ENCODE measurements at regions not wholly inside any gene's neighbourhood (a gene's known extent, or its start where the extent isn't known, plus 50 kb on each side); places are given as distances from the start of the nearest gene placed in this dataset.
"Not testable (repeated sequence)": the region's sequence is repeated elsewhere in the genome, so short reads cannot be mapped to it uniquely, and the experiment has no call there.

DNA sequence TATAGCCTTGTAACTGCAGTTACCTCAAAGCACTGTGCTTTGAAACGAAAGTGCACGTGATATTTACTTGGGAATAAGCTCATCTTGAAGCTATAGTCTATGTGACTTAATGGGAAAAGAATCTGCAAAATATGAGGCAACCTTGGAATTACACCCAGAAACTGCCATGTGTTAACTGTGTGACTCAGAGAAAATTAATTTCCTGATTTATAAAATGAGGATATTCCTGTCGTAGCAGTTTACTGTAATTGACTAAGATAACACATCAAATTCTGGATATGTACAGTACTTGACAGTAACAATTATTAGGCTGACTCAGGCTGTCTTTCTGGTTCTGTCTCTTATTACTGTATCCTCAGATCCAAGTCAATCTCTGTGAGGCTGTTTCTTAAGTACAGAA is 1079.9 kb upstream of the ACO1 start:
- no peak for DNase-seq (ENCODE audit: low read depth in 2 of 2)

GRCh38 chr9:31314241-31314640 is 1070.2 kb upstream of the ACO1 start:
- no peak for DNase-seq (ENCODE audit: low read depth in 2 of 2)

- no peak for DNase-seq (ENCODE audit: low read depth in 2 of 2)
Measured at GRCh38 chr9:31320494-31320893, 1063.9 kb upstream of the ACO1 start.

DNA sequence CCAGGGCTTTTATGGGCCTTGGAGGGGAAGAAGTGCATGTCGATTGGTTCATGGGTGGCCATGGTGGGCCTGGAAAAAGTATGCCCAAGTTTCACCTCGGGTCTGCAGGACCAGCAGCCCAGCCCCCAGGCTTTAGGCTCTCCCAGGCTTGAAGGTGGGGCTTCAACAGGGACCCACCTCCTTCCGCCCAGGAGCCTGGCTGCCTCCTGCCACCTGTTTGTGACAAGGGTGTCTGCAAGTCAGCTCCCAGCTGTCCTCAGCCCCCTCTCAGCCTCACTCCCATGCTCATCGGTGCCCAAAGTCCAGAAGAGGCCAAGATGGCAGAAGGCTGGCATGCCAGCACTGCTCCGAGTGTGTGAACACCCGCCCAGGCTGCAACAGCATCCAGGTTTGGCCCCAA is 1063.2 kb upstream of the ACO1 start:
- DNase-seq (ENCODE audit: low read depth in 2 of 2): no peak

- DNase-seq (ENCODE audit: low read depth in 2 of 2): no peak
Measured at GRCh38 chr9:31321686-31322085, 1062.8 kb upstream of the ACO1 start.

GRCh38 chr9:31323726-31324444 is 1060.6 kb upstream of the ACO1 start:
- DNase-seq (ENCODE audit: low read depth in 2 of 2): no peak

- DNase-seq (ENCODE audit: low read depth in 2 of 2): no peak
Measured at GRCh38 chr9:31325778-31326177, 1058.7 kb upstream of the ACO1 start.

- DNase-seq (ENCODE audit: low read depth in 2 of 2): not testable (repeated sequence)
Measured at GRCh38 chr9:31326883-31327282, 1057.6 kb upstream of the ACO1 start.

DNA sequence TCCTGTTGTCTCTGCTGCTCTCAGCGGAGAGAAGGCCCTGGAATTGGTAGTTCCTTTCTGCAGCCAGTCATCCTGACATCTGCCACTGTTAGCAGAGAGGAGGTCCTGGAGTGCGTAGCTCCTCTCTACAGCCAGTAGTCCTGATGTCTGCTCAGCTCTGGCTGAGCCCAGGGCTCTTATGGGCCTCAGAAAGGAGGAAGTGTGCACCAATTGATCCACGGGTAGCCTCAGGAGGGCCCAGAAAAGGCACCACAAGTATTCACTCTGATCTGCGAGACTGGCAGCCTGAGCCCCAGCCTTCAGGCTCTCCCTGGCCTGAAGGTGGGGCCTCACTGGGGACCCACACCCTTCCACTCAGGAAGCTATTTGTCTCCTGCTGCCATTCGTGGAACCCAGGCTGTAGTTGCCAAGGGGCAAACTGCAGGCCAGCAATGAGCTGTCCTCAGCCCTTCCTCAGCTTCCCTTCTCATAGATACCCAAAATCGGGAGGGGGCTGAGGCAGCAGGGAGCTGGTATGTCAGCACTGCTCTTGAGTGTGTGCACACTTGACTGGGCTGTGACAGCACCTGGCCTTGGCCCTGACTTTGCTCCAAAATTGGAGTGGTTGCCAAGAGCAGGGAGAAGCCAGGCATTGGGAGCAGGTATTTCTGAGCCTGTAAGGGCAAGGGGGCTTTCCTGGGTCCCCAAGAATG is 1049.5 kb upstream of the ACO1 start:
- no peak for DNase-seq (ENCODE audit: low read depth in 2 of 2)

DNA sequence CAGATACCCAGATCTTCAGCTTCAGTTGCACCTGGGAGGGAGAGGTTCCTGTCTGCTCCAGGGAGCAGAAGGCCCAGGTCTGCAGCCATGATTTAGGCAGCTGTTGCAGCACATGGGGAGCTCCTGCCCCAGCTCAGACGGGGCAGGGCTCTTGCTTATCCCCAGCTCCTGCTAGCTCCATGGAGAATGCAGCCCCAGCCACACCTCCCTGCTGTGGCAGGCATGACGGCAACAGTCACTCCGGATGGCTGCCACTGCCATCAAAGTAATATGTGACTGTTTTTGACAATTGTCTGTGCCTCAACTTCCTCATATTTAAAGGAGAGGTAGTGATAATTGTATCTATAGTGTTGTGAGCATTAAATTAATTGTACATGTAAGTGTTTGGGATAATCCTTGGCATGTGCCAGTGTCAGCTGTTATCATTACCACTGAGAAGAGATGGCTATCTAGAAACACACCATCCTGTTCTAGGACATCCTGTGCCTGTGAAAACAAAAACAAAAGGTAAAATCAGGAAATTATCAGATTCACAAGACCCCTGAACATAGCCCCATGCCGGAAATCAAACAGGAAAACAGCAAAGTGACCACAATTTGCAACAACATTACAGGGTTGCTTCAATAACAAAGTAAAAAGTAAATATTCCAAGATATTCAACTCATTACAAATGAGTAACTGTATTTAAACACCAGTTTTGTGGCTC is 1048.8 kb upstream of the ACO1 start:
- DNase-seq (ENCODE audit: low read depth in 2 of 2): no peak

GRCh38 chr9:31336386-31336785 is 1048.1 kb upstream of the ACO1 start:
- no peak for DNase-seq (ENCODE audit: low read depth in 2 of 2)

GRCh38 chr9:31336841-31337240 is 1047.6 kb upstream of the ACO1 start:
- no peak for DNase-seq (ENCODE audit: low read depth in 2 of 2)

DNA sequence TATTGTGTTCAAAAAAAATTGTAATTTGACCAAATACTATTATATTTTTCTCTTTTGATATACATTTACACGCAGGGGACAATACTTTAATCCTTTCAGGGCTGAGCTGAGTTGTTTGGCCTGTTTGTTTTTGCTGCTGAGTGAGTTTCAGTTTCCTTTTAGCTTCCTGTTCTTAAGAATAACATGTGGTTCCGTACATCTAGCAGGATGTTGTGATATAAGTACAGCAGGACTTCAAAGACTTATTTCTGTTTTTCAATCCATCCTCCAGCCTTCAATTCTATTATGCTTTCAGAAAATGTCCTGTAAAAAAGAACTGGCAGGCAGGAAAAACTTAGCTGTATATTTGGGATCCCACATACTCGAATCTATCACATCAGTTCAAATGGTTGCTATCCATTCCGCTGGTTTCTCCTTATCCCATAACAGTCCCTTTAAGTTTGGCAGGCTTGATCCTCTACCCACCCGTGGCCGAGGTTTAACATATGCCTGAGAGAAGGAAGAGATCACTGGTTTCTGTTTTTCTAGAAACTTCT is 1037.3 kb upstream of the ACO1 start:
- DNase-seq (ENCODE audit: low read depth in 2 of 2): no peak

GRCh38 chr9:31355159-31355882 is 1029.1 kb upstream of the ACO1 start:
- no peak for DNase-seq (ENCODE audit: low read depth in 2 of 2)

DNA sequence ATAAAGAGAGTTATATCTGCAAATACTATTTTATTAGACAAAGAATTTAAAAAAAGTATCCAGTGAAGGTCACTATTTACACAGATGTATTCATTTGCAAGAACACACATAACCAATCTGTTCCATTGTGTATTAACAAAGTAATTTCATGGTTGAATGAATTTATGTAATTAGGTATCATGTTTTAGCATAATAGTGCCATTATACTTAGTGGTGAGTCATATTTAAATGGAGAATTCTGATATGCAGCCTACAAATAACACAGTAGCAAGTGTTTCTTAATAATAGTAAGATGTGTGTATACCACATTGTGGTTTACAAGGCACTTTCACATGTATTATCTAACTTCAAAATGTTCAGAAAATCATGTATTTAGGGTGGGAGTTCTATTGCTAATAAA is 1028.5 kb upstream of the ACO1 start:
- DNase-seq (ENCODE audit: low read depth in 2 of 2): no peak

DNA sequence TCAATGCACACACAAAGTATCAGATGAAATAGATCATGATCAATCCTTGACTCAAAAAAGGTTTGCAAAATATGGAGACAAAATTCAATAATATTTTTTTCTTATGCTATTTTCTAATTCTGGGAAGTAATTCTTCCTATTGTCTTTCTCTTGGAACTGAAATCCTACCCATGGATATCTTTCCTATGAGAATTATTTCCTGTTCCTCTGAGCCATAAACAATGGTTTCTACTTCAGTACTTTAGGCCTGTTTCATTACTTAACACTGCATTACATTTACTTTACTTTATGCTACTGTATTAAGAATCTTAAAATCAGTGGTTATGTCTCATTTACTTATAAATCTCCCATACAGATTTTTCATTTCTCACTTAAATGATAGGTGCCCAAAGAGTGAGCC is 1025.4 kb upstream of the ACO1 start:
- no peak for DNase-seq (ENCODE audit: low read depth in 2 of 2)

- DNase-seq (ENCODE audit: low read depth in 2 of 2): no peak
Measured at GRCh38 chr9:31364171-31364570, 1020.3 kb upstream of the ACO1 start.

- no peak for DNase-seq (ENCODE audit: low read depth in 2 of 2)
Measured at GRCh38 chr9:31372799-31373587, 1011.5 kb upstream of the ACO1 start.

GRCh38 chr9:31377358-31377757 is 1007.1 kb upstream of the ACO1 start:
- no peak for DNase-seq (ENCODE audit: low read depth in 2 of 2)

GRCh38 chr9:31388660-31389059 is 995.8 kb upstream of the ACO1 start:
- DNase-seq (ENCODE audit: low read depth in 2 of 2): no peak

DNA sequence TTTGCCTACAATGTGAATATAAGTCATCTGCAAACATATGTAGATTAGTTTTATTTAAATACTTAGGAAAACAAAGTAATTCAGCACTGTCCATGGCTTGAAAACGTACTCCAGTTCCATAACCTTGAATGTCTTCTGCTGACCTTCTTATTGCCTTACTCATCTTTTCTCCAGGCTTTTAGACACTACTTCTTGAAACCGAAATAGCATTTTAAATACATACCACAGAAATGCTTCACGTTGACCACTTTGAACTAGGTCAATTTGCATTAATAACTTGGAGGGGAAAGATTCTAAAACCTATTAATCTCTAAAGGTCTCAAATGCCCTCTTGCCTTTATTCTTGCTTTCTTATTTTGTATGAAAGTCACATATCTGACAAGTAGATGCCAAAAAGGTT is 995.4 kb upstream of the ACO1 start:
- no peak for DNase-seq (ENCODE audit: low read depth in 2 of 2)
